Neural cell (in vitro differentiated cells): ENCODE measurements at regions not wholly inside any gene's neighbourhood (a gene's known extent, or its start where the extent isn't known, plus 50 kb on each side); places are given as distances from the start of the nearest gene placed in this dataset.

ENCODE experiments used
- H2AFZ ChIP-seq: fragments of 200-600, 300-800 bp; sonication (generic), shearing (Covaris generic); 2 replicates; pipeline ENCODE4 v1.6.0; 2014; ENCODE audit warnings: low read depth, mild to moderate bottlenecking, antibody characterized with exemption, low read length, moderate library complexity
- H3F3A ChIP-seq: fragments of 200-600 bp; shearing (Covaris generic); 2 replicates; pipeline ENCODE4 v1.6.1; 2016; ENCODE audit warnings: mild to moderate bottlenecking, moderate library complexity, mixed read lengths, antibody characterized with exemption, low read length; ENCODE audit not compliant: insufficient read depth, poor library complexity, severe bottlenecking
- H3K27ac ChIP-seq: fragments of 200-600, 300-800 bp; sonication (generic), shearing (Covaris generic); 2 replicates; pipeline ENCODE4 v1.5.1; 2014; ENCODE audit warnings: mild to moderate bottlenecking, low read length, moderate library complexity
- H3K27me3 ChIP-seq: fragments of 300-800, 200-600 bp; sonication (generic), shearing (Covaris generic); 2 replicates; pipeline ENCODE4 v1.6.0; 2014; ENCODE audit warnings: mild to moderate bottlenecking, low read depth, low read length, moderate library complexity; ENCODE audit not compliant: insufficient read depth
- H3K36me3 ChIP-seq: fragments of 300-800, 200-600 bp; sonication (generic), shearing (Covaris generic); 2 replicates; pipeline ENCODE4 v1.5.1; 2014; ENCODE audit warnings: mild to moderate bottlenecking, antibody characterized with exemption, low read length, moderate library complexity; ENCODE audit not compliant: insufficient read depth
- H3K4me2 ChIP-seq: fragments of 300-800, 200-600 bp; sonication (generic), shearing (Covaris generic); 2 replicates; pipeline ENCODE4 v1.6.0; 2014; ENCODE audit warnings: mild to moderate bottlenecking, low read length
- H3K4me3 ChIP-seq: fragments of 300-800, 200-600 bp; sonication (generic), shearing (Covaris generic); 2 replicates; pipeline ENCODE4 v1.5.1; 2014; ENCODE audit warnings: mild to moderate bottlenecking, low read length, moderate library complexity
- H3K79me2 ChIP-seq: fragments of 200-600 bp; shearing (Covaris generic); replicated peaks from 2 replicates; pipeline ENCODE4 v1.6.0; 2014; ENCODE audit warnings: mild to moderate bottlenecking, low read length, moderate library complexity; ENCODE audit not compliant: insufficient read depth
- H3K9ac ChIP-seq: fragments of 300-800, 200-600 bp; sonication (generic), shearing (Covaris generic); 2 replicates; pipeline ENCODE4 v1.6.1; 2016; ENCODE audit warnings: mild to moderate bottlenecking, low read length, mixed read lengths
- H3K9me2 ChIP-seq: fragments of 200-600 bp; shearing (Covaris generic); 2 replicates; pipeline ENCODE4 v1.6.1; 2016; ENCODE audit warnings: mild to moderate bottlenecking, low read length, mixed read lengths; ENCODE audit not compliant: insufficient read depth
- H3K9me3 ChIP-seq: fragments of 200-600, 300-800 bp; sonication (generic), shearing (Covaris generic); 2 replicates; pipeline ENCODE4 v1.6.1; 2016; ENCODE audit warnings: mild to moderate bottlenecking, mixed run types, low read length, moderate library complexity, mixed read lengths
- H4K20me1 ChIP-seq: fragments of 200-600 bp; shearing (Covaris generic); 2 replicates; pipeline ENCODE4 v1.6.1; 2016; ENCODE audit warnings: mild to moderate bottlenecking, mixed run types; ENCODE audit not compliant: insufficient read depth
- CTCF ChIP-seq: fragments of 450-650 bp; IDR thresholded peaks from 2 replicates; pipeline ENCODE4 v1.5.1; 2014; ENCODE audit warnings: antibody characterized with exemption, mild to moderate bottlenecking, moderate library complexity; ENCODE audit not compliant: poor library complexity, severe bottlenecking
- EP300 ChIP-seq: fragments of 450-650 bp; conservative IDR thresholded peaks from 2 replicates; pipeline ENCODE4 v1.6.1; 2014; ENCODE audit warnings: antibody characterized with exemption, mild to moderate bottlenecking, moderate library complexity; ENCODE audit not compliant: poor library complexity, severe bottlenecking
- EZH2 ChIP-seq: fragments of 200-600, 300-800 bp; shearing (Covaris generic), sonication (generic); IDR thresholded peaks from 2 replicates; pipeline ENCODE4 v1.6.1; 2014; ENCODE audit warnings: antibody characterized with exemption, low read length, borderline replicate concordance, mild to moderate bottlenecking; ENCODE audit not compliant: insufficient read depth, poor library complexity, severe bottlenecking
- MXI1 ChIP-seq: fragments of 450-650 bp; conservative IDR thresholded peaks from 2 replicates; pipeline ENCODE4 v1.6.1; 2014; ENCODE audit warnings: antibody characterized with exemption, mild to moderate bottlenecking; ENCODE audit not compliant: poor library complexity, severe bottlenecking
- POLR2AphosphoS5 ChIP-seq: IDR thresholded peaks from 2 replicates; pipeline ENCODE4 v1.6.1; 2012
- RAD21 ChIP-seq: fragments of 450-650 bp; conservative IDR thresholded peaks from 2 replicates; pipeline ENCODE4 v1.6.1; 2014; ENCODE audit warnings: antibody characterized with exemption, mild to moderate bottlenecking, moderate library complexity
- REST ChIP-seq: IDR thresholded peaks from 2 replicates; pipeline ENCODE4 v1.6.1; 2012; ENCODE audit warnings: borderline replicate concordance
- SMC3 ChIP-seq: fragments of 450-650 bp; conservative IDR thresholded peaks from 2 replicates; pipeline ENCODE4 v1.6.1; 2014; ENCODE audit warnings: antibody characterized with exemption, mild to moderate bottlenecking, moderate library complexity; ENCODE audit not compliant: poor library complexity
- TAF1 ChIP-seq: IDR thresholded peaks from 2 replicates; pipeline ENCODE4 v1.6.1; 2012; ENCODE audit warnings: low read depth

- H3K27me3 ChIP-seq, result no peaks in the 10 kb centered on the region
- no peak overlapping the region for H3K4me2 ChIP-seq
- H3K9me3 ChIP-seq, result no peaks in the 10 kb centered on the region
- no peak overlapping the region for H2AFZ ChIP-seq
- H3K79me2 ChIP-seq, result no peaks in the 10 kb centered on the region
- H3K9me2 ChIP-seq, result no peaks in the 10 kb centered on the region
- H3K27ac ChIP-seq, result no peak overlapping the region
- TF ChIP-seq SMC3 (no peak), RAD21 (no peak), MXI1 (no peak), REST (no peak), TAF1 (no peak), CTCF (no peak), POLR2AphosphoS5 (no peak), EP300 (no peak), EZH2 (no peak)
- no peaks in the 10 kb centered on the region for H4K20me1 ChIP-seq
- H3K9ac ChIP-seq, result no peak overlapping the region
- H3F3A ChIP-seq, result no peaks in the 10 kb centered on the region
- no peak overlapping the region for H3K4me3 ChIP-seq
- no peaks in the 10 kb centered on the region for H3K36me3 ChIP-seq
Measured at GRCh38 chr14:96681829-96682228, 115.4 kb upstream of the VRK1 start.

GRCh38 chr14:96682401-96682800, 114.8 kb upstream of the VRK1 start:
- no peaks in the 10 kb centered on the region for H3F3A ChIP-seq
- no peaks in the 10 kb centered on the region for H3K79me2 ChIP-seq
- H3K4me3 ChIP-seq, result no peak overlapping the region
- H2AFZ ChIP-seq, result no peak overlapping the region
- H3K9me2 ChIP-seq, result no peaks in the 10 kb centered on the region
- no peak for TF ChIP-seq REST
- no peak for TF ChIP-seq POLR2AphosphoS5
- TF ChIP-seq SMC3, result no peak
- no peak for TF ChIP-seq RAD21
- no peak for TF ChIP-seq MXI1
- TF ChIP-seq EP300, result no peak
- no peak for TF ChIP-seq CTCF
- no peaks in the 10 kb centered on the region for H4K20me1 ChIP-seq
- H3K4me2 ChIP-seq, result no peak overlapping the region
- no peaks in the 10 kb centered on the region for H3K9me3 ChIP-seq
- H3K27ac ChIP-seq, result no peak overlapping the region
- H3K27me3 ChIP-seq, result no peaks in the 10 kb centered on the region
- H3K36me3 ChIP-seq, result no peaks in the 10 kb centered on the region
- no peak overlapping the region for H3K9ac ChIP-seq
